HG03025 (cell line): ENCODE measurements at regions not wholly inside any gene's neighbourhood (a gene's known extent, or its start where the extent isn't known, plus 50 kb on each side); places are given as distances from the start of the nearest gene placed in this dataset.

ENCODE experiments used
- ATAC-seq: cut with Tn5 transposase; IDR thresholded peaks from one replicate; pipeline ENCODE4 v1.9.1; 2021; ENCODE audit warnings: mild to moderate bottlenecking, moderate library complexity; ENCODE audit not compliant: unreplicated experiment, low FRiP score

DNA sequence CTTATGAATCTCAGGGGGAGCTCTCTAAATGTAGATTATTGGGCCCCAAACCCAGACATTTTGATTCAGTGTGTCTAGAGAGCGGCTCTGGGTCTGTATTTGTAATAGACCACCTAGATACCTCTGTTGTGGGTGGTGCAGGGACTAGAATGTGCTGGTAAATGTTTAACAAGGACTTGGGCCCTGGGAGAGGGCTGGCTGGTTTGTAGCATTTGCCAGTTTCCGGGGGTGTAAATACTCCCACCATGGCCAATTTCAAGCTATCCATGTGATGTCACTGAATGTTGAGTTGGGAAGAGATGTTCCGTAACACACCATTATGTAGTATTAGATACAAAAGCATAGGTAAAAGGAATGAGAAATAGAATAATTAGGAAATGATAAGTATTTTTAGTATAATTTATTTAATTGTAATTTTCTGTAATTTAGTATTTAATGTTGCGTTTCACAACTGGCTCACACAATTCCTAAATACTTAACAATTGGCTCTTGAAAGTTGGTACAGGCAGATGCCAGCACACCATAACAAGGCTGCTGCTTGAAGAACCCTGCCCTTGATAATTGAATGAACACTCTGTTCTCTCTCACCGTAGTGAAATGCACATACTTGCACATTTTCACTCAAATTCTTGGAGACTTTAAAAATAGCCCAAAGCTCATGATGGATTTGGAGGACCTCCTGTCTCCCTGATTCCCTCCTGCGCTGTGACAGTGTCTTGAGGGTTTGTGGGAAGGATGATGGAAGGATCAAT, 359.2 kb upstream of the PROK2 start:
- no peak for ATAC-seq

DNA sequence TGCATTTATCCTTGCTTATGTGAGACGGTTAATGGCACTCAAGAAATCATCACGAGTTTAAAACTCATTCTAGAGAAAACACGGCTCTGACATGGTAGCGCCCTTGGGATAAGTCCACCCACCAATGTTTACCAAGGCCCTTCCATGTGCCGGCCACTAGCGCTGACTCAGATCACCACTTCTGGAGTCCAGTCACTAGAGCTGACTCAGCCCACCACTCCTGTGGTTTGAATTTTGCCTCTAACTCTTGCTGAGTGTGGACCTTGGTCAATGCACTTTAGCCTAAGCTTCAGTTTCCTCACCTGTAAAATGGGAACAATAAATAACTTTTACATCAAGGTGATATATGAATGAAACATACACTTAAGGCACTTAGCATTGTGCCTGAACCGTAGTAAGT, 358.4 kb upstream of the PROK2 start:
- ATAC-seq, result no peak

DNA sequence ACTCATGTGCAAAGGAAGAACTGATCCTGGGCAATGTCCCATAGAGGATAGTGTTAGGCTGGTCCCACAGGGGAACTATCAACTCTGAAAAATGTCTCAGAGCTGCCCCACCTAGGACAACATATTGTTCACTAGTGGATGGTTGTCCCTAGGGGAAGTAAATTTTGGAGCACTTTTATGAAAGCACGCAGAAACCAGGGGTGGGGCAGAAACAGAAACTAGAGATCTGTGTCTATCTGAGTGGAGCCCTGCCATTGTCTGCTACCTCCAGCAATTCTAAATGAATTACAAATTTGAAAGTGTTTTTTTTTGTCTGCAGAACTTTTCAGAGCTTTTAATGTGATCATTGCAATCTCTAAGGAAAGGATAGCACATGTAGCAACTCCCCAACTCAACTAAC, 357.1 kb upstream of the PROK2 start:
- ATAC-seq, result peak; percentile 54

DNA sequence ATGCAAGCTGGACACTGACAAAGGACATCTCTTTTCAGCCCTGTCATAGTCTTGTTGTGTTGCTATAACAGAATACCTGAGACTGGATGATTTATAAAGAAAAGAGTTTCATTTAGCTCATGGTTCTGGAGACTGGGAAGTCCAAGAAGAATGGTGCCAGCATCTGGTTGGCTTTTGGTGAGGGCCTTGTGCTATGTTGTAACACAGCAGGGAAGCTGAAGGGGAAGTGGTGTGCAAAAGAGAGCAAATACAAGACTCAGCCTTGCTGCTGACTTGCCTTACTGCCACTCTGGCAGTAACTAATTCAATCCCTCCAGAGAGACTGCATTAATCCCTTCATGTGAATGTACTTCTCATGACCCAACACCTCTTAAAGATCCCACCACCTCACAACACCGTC, 356.3 kb upstream of the PROK2 start:
- ATAC-seq, result no peak

DNA sequence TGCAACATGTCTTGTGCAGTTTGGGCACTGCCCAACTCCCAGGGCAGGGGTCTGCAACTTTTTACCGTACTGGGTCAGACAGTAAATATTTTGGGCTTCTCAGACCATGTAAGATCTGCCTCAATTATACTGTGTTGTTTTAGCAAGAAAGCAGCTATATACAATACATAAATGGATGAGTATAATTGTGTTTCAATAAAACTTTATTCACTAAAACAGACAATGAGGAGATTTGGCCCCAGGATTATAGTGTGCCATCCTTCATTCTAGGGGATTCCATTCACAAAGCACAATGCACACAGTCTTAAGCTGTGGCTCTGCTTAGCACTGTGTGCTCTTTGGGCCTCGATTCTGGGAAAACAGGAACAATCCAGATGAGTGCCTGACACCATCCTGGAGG, 354.4 kb upstream of the PROK2 start:
- no peak for ATAC-seq

DNA sequence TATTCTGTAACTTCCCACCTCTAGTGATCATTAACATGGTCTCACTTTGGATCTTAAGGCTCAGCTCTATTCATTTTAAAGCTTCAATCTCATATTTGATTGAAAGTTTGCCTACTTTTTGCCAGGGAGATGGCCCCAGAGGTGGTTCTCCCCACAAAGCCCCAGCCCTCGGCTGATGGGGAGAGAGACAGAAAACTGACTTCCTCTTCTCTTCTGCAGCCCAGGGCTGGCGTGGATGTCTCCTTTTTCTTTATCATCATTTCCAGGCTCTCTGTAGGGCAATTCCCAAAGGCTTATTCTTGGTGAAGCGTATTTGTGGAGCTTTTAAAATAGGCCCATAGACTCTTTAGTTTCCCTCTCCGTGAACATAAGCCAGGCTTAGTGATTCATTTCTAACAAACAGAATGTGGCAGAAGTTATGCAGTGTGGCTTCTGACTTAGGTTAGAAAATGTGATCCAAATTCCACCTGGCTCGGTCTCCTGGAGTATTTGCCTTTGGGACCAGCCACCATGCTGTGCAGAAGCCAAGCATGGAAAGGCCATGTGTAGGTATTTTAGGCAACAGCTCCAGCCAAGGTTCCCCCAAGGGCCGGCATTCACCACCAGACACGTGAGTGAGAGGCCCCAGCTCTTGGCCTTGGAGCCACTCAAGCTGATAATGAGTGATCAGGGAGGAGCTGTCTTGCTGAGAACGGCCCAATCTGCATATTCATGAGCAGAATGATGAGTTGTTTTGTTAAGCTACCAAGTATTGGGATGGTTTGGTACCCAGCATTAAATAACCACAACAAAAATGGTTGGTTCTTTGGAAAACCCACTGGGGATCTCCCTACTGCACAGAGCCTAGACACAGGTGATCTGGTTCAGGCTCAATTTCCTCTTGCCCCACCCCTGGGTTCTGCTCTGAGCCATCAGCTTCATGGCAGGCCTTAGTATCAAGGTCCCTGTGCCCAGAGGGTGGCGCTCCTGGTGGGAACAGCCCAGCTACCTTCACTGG, 353.2 kb upstream of the PROK2 start:
- peak; percentile 39 for ATAC-seq

- ATAC-seq, result no peak
Observed at GRCh38 chr3:72135636-72136035, 350.7 kb upstream of the PROK2 start.

GRCh38 chr3:72134989-72135451, 350.1 kb upstream of the PROK2 start:
- ATAC-seq, result no peak

- ATAC-seq, result no peak
Observed at GRCh38 chr3:72133329-72134011, 348.5 kb upstream of the PROK2 start.

DNA sequence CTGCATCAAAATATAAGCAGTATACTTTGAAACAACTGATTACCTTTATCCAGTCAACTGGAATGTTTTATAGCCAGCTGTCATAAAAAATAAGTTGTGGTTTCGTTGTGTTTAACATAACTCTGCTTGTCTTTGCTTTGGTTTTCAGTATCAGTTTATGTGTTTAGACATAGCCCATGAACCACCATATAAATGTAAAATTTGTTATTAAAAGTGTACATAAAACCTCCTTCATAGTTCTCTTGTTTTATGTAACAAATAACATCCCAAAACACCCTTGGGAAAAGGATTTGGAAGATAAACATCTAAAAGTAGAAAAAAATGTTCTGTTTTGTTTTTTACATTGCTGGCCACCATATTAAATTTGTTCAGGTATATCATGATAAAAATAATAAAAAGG, 347.0 kb upstream of the PROK2 start:
- ATAC-seq, result no peak

DNA sequence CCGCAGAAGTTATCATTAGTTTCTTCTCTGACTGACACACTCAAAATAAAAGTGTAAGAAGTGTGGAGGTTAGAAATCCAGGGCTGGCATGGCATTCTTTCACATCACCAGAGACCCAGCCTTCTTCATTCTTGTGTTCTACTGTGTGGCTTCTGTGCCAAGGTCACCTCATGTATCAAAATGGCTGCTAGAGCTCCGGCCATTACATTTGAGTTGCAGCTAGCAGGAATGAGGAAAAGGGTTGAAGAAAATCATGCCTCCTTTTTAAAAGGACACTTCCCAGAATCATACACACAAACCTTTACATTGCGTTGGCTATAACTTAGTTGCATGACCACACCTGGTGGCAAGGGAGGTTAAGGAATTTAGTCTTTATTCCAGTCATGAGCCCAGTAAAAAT, 345.6 kb upstream of the PROK2 start:
- ATAC-seq, result no peak

GRCh38 chr3:72129501-72130094, 344.6 kb upstream of the PROK2 start:
- no peak for ATAC-seq

- no peak for ATAC-seq
Observed at GRCh38 chr3:72128921-72129320, 344.0 kb upstream of the PROK2 start.

GRCh38 chr3:72127844-72128243, 342.9 kb upstream of the PROK2 start:
- ATAC-seq, result no peak

DNA sequence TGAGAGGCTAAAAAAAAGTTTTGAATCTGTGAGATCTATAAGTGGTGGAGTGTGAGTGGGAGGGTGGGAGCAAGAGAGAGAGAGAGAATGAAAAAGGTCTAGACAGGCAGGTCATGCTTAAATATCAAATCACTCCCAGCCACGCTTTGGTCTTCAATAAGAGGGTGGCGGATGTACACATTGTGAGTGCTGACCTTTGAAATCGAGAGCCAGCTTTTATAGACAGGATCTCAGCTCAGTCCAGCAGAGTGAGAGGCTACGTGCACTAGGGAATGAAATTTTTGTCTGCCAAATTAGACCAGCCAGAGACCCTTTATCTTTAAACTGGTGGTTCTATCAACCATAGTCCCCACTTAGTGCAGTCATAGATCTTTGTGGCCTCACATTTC, 342.3 kb upstream of the PROK2 start:
- ATAC-seq, result no peak

DNA sequence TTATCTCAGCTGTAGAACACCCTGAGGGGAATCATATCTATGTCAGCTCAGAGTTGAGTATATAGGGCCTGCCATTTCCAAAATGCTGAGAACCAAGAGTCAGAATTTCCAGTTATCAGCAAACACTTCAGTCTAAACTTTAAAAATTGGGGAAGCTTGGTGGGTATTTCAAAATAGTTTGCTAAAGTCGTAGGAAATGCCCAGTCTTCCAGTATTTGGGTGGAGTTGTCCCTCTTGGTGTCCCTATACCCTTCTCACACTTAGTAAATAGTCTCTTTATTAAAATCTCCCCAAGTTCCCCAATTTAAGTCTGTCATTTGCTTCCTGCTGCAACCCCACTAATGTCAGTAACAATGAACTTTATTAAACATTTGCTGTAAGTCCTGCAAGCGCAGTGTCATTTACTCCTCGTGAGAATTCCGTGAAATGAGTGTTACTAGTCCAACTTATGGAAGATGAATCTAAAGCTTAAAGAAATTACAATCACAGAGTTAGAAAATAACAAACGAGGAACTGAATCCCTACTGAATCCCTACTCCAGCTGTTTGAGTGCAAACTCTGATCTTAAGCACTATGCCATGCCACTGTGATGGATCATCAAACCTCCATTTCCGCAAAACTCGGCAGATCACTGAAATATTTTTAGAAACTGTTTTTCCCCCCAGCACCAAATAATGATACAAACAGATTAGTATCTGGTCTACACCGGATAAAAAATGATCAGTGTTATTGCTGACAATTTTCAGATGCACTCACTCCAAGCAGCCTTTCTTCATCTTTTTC, 341.7 kb upstream of the PROK2 start:
- no peak for ATAC-seq

GRCh38 chr3:72123908-72124441, 339.0 kb upstream of the PROK2 start:
- ATAC-seq, result peak; percentile 39

- ATAC-seq, result peak; percentile 73
Observed at GRCh38 chr3:72120806-72121778, 336.1 kb upstream of the PROK2 start.
